Fibroblast of mammary gland (primary cell): ENCODE measurements at regions not wholly inside any gene's neighbourhood (a gene's known extent, or its start where the extent isn't known, plus 50 kb on each side); places are given as distances from the start of the nearest gene placed in this dataset.

Experiments
- DNase-seq: peaks from one replicate; pipeline ENCODE4 v3.0.0-alpha.2; 2010; ENCODE audit warnings: low read depth
- H3K4me3 ChIP-seq: 2 replicates; pipeline ENCODE4 v1.5.1; 2011; ENCODE audit warnings: low read depth, mild to moderate bottlenecking, low read length, moderate library complexity; ENCODE audit not compliant: control insufficient read depth
- CTCF ChIP-seq: conservative IDR thresholded peaks from 2 replicates; pipeline ENCODE4 v1.5.1; 2011; ENCODE audit warnings: low read depth, low read length, inconsistent platforms; ENCODE audit not compliant: control insufficient read depth, insufficient read depth

- no peak overlapping the region for H3K4me3 ChIP-seq
- TF ChIP-seq CTCF: no peak
- DNase-seq: no peak
These were observed 84.9 kb upstream of the SPANXB1 start for GRCh38 chrX:140917354-140918115.

- TF ChIP-seq CTCF: peak; percentile 67
- peak; percentile 71 for DNase-seq
- no peak overlapping the region for H3K4me3 ChIP-seq
These were observed 83.9 kb upstream of the SPANXB1 start for GRCh38 chrX:140918398-140919038.

- H3K4me3 ChIP-seq: no peak overlapping the region
- no peak for TF ChIP-seq CTCF
- DNase-seq: no peak
These were observed 82.0 kb upstream of the SPANXB1 start for GRCh38 chrX:140920416-140920815.

DNA sequence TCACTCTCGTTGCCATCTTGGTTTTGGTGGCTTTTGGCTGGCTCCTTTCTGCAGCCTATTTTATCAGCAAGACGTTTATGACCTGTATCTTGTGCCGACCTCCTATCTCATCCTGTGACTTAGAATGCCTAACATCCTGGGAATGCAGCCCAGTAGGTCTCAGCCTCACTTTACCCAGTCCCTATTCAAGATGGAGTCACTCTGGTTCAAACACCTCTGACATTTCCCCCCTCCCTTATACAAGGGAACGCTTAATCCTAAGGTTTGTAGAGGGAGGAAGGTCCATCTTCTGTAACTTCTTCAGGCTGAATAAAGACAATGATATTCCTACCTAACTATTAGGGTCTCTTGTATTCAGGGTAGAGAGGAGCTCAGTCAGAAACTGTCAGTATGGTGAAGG lies 79.3 kb upstream of the SPANXB1 start:
- TF ChIP-seq CTCF: no peak
- no peak overlapping the region for H3K4me3 ChIP-seq
- no peak for DNase-seq

GRCh38 chrX:140928739-140929138 lies 73.7 kb upstream of the SPANXB1 start:
- no peak overlapping the region for H3K4me3 ChIP-seq
- no peak for DNase-seq
- TF ChIP-seq CTCF: no peak

DNA sequence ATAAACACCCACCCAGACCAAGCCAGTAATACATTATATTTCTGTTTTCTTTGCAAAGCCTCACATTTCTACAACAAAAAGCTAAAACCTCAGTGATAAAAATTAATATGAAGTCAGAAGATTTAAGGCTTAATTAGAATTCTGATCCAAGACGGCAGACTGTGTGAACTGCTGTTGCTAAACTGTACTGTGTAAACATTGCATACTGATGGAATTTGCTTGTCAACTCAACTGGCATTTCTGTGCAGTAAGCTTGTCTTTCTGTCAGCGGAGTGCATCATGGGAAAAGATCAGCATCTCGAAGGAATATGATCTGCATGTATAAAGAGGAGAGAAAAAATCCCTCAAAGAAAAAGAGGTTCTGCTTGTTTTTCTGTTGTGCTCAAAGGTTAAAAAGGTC lies 69.4 kb upstream of the SPANXB1 start:
- TF ChIP-seq CTCF: no peak
- DNase-seq: no peak
- H3K4me3 ChIP-seq: no peak overlapping the region
